ENCODE measurements at regions not wholly inside any gene's neighbourhood (a gene's known extent, or its start where the extent isn't known, plus 50 kb on each side); places are given as distances from the start of the nearest gene placed in this dataset.
"Not testable (repeated sequence)": the region's sequence is repeated elsewhere in the genome, so short reads cannot be mapped to it uniquely, and the experiment has no call there.

DNA sequence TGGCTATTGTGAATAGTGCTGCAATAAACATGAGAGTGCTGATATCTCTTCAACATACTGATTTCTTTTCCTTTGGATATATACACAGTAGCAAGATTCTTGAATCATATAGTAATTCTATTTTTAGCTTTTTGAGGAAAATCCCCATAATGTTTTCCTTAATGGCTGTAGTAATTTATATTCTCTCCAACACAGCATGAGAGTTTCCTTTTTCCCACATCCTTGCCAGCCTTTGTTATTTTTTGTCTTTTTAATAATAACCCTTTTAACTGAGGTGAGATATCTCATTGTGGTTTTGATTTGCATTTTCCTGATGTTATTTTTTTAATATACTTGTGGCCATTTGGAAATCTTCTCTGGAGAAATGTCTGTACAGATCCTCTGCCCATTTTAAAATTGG, 132.6 kb downstream of the PRL start:
- no peak for DNase-seq

GRCh38 chr6:22171006-22171405, 125.8 kb downstream of the PRL start:
- not testable (repeated sequence) for DNase-seq

DNA sequence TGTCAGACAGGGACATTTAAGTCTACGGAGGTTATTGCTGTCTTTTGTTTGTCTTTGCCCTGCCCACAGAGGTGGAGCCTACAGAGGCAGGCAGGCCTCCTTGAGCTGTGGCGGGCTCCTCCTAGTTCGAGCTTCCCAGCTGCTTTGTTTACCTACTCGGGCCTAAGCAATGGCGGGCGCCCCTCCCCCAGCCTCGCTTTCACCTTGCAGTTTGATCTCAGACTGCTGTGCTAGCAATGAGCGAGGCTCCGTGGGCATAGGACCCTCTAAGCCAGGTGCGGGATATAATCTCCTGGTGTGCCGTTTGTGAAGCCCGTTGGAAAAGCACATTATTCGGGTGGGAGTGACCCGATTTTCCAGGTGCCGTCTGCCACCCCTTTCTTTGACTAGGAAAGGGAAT, 125.0 kb downstream of the PRL start:
- not testable (repeated sequence) for DNase-seq

- DNase-seq = no peak
Observed at GRCh38 chr6:22173311-22173710, 123.5 kb downstream of the PRL start.

DNA sequence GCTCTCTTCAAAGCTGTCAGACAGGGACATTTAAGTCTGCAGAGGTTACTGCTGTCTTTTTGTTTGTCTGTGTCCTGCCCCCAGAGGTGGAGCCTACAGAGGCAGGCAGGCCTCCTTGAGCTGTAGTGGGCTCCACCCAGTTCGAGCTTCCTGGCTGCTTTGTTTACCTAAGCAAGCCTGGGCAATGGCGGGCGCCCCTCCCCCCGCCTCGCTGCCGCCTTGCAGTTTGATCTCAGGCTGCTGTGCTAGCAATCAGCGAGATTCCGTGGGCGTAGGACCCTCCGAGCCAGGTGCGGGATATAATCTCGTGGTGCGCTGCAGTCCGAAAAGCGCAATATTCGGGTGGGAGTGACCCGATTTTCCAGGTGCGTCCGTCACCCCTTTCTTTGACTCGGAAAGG, 116.6 kb downstream of the PRL start:
- not testable (repeated sequence) for DNase-seq

DNA sequence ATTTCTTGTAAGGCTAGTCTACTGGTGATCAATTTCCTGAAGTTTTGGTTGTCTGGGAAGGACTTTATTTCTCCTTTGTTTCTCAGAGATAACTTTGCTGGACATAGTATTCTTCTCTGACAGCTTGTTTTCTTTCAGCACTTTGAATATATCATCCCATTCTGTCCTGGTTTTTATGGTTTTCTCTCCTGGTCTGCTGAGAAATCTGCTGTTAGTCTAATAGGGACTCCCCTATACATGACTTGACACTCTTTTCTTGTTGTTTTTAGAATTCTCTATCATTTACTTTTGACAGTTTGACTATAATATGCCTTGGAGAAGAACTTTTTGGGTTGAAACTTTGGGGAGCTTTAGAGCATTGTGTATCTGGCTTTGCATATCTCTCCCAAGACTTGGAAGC, 112.5 kb downstream of the PRL start:
- DNase-seq = no peak

DNA sequence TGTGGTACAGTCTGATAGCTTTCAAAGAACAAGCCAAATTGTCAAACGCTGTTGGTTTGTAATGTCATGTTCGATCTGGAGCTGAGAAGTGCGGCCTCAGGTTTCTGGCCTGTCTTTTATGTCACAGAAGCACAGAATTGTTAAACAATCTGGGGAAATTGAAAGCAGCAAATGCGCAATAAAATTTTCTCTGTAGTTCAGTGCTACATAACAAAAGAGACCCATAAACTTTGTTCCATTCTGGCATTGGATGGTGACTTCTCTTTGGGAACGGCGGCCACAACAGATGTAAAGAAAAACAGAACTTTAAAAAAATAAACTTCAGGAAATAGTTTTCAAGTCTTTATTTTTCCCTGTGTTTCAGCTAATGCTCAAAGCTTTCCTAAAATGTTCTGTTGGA, 106.9 kb downstream of the PRL start:
- no peak for DNase-seq

DNA sequence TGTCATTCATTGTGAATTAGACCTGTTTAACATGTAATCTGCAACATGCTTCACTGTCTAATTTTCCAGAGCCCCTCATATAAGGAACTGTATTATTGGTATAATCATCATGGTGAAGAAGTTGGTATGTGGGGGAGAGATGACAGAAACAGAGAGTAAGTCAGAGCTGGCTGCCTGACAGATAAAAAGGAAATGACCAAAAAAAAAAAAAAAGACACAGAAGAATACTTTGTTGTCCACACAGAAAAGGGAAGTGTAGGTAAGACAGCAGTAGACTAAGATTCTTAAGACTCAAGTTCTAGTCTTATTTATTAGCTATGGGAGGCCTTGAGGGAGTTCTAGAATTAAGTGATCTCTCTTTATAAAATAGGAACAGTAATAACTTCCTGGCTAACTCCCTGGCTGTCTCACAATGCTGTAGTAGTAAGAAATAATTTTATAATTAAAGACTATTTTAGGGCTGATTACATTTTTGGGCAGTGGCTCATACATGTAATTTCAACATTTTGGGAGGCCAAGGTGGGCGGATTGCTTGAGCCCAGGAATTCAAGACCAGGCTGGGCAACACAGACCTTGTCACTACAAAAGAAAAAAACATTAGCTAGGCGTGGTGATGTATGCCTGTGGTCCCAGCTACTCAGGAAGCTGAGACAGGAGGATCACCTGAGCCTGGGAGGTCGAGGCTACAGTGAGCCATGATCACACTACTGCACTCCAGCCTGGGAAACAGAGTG, 102.5 kb downstream of the PRL start:
- no peak for DNase-seq

- DNase-seq = no peak
Observed at GRCh38 chr6:22199771-22200170, 97.1 kb downstream of the PRL start.

DNA sequence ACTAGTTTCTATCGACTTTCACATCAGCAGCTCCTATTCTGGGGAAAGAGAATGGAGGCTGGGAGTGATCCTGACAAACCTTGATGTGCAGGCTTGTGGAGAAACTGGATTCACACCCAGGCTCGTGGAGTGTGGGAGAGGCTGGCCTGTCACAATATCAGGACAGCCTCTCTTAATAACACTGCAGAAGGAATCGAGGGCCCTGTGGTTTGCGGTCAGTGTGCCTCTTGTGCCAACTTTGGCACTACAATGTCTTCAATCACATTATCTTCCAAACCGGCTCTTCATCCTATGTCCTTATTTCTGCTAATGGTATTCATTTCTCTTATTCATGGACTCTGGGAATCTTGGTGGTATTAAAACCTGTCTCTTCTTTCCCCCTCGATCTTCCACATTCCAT, 92.7 kb downstream of the PRL start:
- DNase-seq = no peak

DNA sequence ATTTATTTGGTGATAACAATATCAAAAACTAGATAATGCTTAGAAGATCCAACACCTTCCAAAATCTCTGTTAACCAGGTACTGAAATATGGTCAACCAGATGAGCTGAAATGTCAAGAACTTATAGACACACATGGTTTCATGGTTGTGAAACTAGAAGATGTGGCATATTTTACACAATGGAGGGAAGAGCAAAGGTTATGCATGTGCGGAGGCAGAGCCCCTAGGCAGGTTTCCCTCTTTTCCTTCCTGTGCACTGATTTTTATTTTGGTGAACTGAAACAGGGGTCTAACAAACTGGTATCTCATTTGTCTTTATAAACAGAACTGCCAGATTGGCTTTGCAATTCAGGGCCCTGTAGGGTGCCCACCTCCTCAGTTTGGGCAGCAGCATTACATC, 91.6 kb downstream of the PRL start:
- DNase-seq = no peak

- no peak for DNase-seq
Observed at GRCh38 chr6:22206106-22206505, 90.7 kb downstream of the PRL start.

GRCh38 chr6:22208026-22208425, 88.8 kb downstream of the PRL start:
- DNase-seq = no peak

DNA sequence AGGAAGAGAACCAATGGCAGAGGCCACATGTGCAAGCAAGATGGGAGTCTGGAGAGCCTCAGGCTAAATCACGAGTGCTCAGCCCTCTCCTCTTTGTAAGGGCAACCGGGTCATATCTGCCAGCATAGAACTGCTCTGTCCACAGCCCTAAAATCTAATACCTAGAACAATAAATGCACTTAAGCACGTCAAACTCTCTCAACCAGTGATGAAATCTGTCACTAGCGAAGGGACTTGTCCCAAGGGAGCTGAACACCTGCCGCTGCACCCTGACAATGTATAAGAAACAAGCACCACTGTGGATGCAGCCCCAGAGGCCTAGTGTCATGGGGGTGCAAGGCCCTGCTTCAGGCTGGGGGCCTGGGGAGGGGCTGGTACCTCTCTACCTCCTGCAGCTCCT, 82.5 kb downstream of the PRL start:
- no peak for DNase-seq

DNA sequence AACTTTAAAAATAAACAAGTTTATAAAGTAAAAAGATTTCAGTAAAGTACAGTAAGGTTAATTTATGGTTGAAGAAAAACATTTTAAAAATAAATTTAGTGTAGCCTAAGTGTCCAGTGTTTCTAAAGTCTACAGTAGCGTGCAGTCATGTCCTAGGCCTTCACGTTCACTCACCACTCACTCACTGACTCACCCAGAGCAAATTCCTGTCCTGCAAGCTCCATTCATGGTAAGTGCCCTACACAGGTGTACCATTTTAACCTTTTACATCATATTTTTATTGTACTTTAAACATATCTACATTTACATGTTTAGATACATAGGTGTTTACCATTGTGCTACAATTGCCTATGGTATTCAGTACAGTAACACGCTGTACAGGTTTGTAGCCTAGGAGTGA, 81.4 kb downstream of the PRL start:
- DNase-seq = not testable (repeated sequence)

- DNase-seq = no peak
Observed at GRCh38 chr6:22218410-22218809, 78.4 kb downstream of the PRL start.

- DNase-seq = no peak
Observed at GRCh38 chr6:22219925-22220324, 76.9 kb downstream of the PRL start.

- no peak for DNase-seq
Observed at GRCh38 chr6:22221211-22221610, 75.6 kb downstream of the PRL start.

DNA sequence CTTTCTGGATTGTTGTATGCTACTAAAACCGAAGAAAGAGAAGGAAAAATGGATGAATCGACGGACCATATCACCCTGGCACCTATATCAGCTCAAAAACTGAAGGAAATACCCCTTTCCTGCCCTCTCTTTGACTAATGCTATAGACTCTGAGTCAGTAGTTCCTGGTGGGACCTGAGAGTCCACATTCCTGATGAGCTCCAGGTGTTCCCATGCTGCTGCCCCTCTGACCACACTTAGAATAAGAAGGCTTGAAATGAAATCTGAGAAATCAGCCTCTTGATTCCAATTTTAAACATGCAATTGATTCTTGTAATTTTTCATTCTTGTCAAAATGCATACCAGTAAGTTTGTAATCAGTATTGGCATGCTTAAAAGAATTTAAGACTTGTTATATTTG, 75.2 kb downstream of the PRL start:
- DNase-seq = no peak

- no peak for DNase-seq
Observed at GRCh38 chr6:22222469-22222868, 74.4 kb downstream of the PRL start.

DNA sequence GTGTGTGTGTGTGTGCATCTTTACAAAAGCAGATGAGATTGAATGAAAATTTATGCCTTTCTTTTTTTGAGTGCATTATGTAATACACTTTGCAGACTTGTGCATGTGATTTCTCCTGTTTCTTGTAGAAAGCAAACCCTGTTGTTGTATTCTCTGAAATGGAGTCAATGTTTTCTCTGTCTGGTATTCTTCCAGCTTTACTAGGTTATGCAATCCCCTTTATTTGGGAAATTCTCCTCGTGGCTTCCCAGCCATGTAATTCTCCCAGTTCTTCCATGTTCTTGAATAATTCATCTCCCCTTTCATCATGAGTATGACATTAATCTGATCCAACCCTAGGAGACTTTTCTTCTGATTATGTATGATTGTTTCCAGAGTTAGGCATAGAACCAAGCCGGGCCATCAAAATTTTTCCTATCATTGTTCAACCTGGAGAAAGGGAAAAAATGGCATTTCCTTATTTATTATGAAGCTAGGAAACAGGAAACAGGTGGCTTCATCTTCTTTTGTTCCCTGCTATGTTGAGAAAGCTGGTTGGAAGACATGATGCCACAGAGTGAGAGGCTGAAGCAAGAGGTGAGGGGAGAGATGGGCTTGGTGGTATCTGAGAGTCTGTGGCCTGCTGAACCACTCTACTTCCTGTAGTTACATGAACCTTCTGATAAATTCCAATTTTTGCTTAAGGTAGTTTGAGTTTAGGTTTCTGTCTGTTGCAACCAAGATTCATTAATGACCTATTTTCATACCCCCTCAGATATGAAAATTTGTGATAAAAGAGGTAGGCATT, 68.8 kb downstream of the PRL start:
- DNase-seq = no peak

GRCh38 chr6:22231050-22231449, 65.8 kb downstream of the PRL start:
- DNase-seq = no peak

DNA sequence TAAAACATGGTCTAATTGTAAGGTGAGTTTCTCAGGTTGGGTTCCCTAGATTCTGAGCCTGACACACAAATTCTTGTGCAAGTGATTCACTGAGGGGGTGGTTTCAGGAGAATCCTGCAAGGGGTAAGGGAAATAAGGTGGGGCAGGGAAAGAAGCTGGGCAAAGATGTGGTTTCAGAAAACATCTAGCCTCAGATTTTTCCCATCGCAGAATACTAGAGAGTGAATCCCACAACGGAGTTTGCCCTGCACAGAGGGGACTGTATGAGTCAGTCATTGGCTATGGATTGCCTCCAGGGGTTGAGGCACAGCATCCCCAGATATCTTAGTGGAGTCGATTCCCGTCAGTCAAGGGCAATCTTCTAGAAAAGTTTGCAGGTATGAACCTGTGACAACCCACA, 65.2 kb downstream of the PRL start:
- no peak for DNase-seq

GRCh38 chr6:22236626-22237414, 60.0 kb downstream of the PRL start:
- no peak for DNase-seq
